ENCODE measurements at regions not wholly inside any gene's neighbourhood (a gene's known extent, or its start where the extent isn't known, plus 50 kb on each side); places are given as distances from the start of the nearest gene placed in this dataset.

DNA sequence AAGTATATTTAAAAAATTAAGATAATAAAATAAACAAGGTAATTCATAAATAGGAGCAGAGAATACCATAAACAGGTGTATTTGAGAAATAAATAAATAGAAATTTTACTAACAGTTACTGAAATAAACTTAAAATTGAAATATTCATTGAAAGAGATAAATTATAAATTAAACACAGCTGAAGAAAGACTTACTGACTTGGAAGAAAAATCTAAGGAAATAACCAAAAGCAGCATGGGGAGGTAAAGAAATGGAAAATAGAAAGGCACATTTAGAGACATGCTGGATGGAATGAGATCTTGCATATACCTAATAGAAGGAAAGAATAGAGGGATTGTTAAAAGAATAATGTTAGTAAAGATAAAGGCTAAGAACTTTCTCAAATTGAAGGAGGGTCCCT, 96.3 kb downstream of the SOX11 start:
- H3K4me3 ChIP-seq: no peak overlapping the region
- H3K27ac ChIP-seq: no peak overlapping the region
- no peak overlapping the region for H2AFZ ChIP-seq
- H3K9me3 ChIP-seq (ENCODE audit: low read depth): no peaks in the 10 kb centered on the region
- H3K79me2 ChIP-seq: no peaks in the 10 kb centered on the region
- no peak overlapping the region for H3K4me2 ChIP-seq
- no peak for DNase-seq (ENCODE audit: low spot score)
- H3K27me3 ChIP-seq: no peaks in the 10 kb centered on the region
- H3K4me1 ChIP-seq (ENCODE audit: insufficient read depth): no peaks in the 10 kb centered on the region
- H3K9me2 ChIP-seq (replicated peaks; ENCODE audit: insufficient read depth): no peaks in the 10 kb centered on the region
- H3K36me3 ChIP-seq (replicated peaks; ENCODE audit: insufficient read depth, low read depth): no peaks in the 10 kb centered on the region
- H4K20me1 ChIP-seq (ENCODE audit: insufficient read depth, poor library complexity, severe bottlenecking): no peaks in the 10 kb centered on the region
- TF ChIP-seq, protein P1, sequence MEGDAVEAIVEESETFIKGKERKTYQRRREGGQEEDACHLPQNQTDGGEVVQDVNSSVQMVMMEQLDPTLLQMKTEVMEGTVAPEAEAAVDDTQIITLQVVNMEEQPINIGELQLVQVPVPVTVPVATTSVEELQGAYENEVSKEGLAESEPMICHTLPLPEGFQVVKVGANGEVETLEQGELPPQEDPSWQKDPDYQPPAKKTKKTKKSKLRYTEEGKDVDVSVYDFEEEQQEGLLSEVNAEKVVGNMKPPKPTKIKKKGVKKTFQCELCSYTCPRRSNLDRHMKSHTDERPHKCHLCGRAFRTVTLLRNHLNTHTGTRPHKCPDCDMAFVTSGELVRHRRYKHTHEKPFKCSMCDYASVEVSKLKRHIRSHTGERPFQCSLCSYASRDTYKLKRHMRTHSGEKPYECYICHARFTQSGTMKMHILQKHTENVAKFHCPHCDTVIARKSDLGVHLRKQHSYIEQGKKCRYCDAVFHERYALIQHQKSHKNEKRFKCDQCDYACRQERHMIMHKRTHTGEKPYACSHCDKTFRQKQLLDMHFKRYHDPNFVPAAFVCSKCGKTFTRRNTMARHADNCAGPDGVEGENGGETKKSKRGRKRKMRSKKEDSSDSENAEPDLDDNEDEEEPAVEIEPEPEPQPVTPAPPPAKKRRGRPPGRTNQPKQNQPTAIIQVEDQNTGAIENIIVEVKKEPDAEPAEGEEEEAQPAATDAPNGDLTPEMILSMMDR (IDR thresholded peaks at IDR 0.05; ENCODE audit: poor library complexity): no peak
- TF ChIP-seq EZH2 (IDR thresholded peaks at IDR 0.05; ENCODE audit: borderline replicate concordance) (no peak), EZH2phosphoT487 (IDR thresholded peaks at IDR 0.05; ENCODE audit: low read depth, severe bottlenecking, unreplicated experiment) (no peak)

DNA sequence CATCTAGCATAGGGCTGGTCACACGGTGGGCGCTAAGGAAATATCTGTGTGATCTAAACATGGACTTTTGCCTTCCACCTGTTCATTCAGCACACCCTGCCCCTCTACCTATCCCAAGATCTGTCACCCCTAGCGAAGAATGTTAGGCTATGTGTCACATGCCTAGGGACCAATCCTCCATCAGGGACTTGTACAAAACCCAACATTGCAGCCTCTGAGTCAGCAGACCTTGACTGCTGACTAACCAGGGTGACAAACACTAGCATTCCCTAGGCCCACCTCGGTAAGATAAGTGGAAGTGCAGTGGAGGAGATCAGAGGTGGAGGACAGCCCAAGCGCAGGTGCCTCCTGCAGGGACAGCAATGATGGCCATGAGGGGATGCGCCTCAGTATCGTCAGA, 99.2 kb downstream of the SOX11 start:
- Histone ChIP-seq H3K27ac (no peak overlapping the region), H2AFZ (no peak overlapping the region), H4K20me1 (ENCODE audit: insufficient read depth, poor library complexity, severe bottlenecking) (no peaks in the 10 kb centered on the region), H3K4me2 (no peak overlapping the region), H3K4me3 (no peak overlapping the region), H3K9me2 (replicated peaks; ENCODE audit: insufficient read depth) (no peaks in the 10 kb centered on the region), H3K79me2 (no peaks in the 10 kb centered on the region), H3K4me1 (ENCODE audit: insufficient read depth) (no peaks in the 10 kb centered on the region), H3K36me3 (replicated peaks; ENCODE audit: insufficient read depth, low read depth) (no peaks in the 10 kb centered on the region), H3K9me3 (ENCODE audit: low read depth) (no peaks in the 10 kb centered on the region), H3K27me3 (no peaks in the 10 kb centered on the region)
- TF ChIP-seq EZH2phosphoT487 (IDR thresholded peaks at IDR 0.05; ENCODE audit: low read depth, severe bottlenecking, unreplicated experiment) (no peak), EZH2 (IDR thresholded peaks at IDR 0.05; ENCODE audit: borderline replicate concordance) (no peak)
- TF ChIP-seq, protein P1 (IDR thresholded peaks at IDR 0.05; ENCODE audit: poor library complexity): no peak
- no peak for DNase-seq (ENCODE audit: low spot score)
- 91% methylated on average over 7 of the region's 7 CpGs for WGBS (ENCODE audit: low lambda C conversion rate, missing lambda C conversion rate)

- H2AFZ ChIP-seq: no peak overlapping the region
- H3K9me3 ChIP-seq (ENCODE audit: low read depth): no peaks in the 10 kb centered on the region
- TF ChIP-seq EZH2 (IDR thresholded peaks at IDR 0.05; ENCODE audit: borderline replicate concordance) (no peak), EZH2phosphoT487 (IDR thresholded peaks at IDR 0.05; ENCODE audit: low read depth, severe bottlenecking, unreplicated experiment) (no peak)
- TF ChIP-seq, protein P1 (IDR thresholded peaks at IDR 0.05; ENCODE audit: poor library complexity): no peak
- WGBS (ENCODE audit: low lambda C conversion rate, missing lambda C conversion rate): 78% methylated on average over 6 of the region's 6 CpGs
- H3K27me3 ChIP-seq: no peaks in the 10 kb centered on the region
- DNase-seq (ENCODE audit: low spot score): no peak
- H3K27ac ChIP-seq: no peak overlapping the region
- no peak overlapping the region for H3K4me2 ChIP-seq
- H3K79me2 ChIP-seq: no peaks in the 10 kb centered on the region
- no peaks in the 10 kb centered on the region for H3K36me3 ChIP-seq (replicated peaks; ENCODE audit: insufficient read depth, low read depth)
- no peaks in the 10 kb centered on the region for H3K4me1 ChIP-seq (ENCODE audit: insufficient read depth)
- no peaks in the 10 kb centered on the region for H3K9me2 ChIP-seq (replicated peaks; ENCODE audit: insufficient read depth)
- no peak overlapping the region for H3K4me3 ChIP-seq
- no peaks in the 10 kb centered on the region for H4K20me1 ChIP-seq (ENCODE audit: insufficient read depth, poor library complexity, severe bottlenecking)
Measured at GRCh38 chr2:5794012-5794411, 101.8 kb downstream of the SOX11 start.

- no peak overlapping the region for H3K27ac ChIP-seq
- H3K4me1 ChIP-seq (ENCODE audit: insufficient read depth): no peaks in the 10 kb centered on the region
- TF ChIP-seq, protein P1 (IDR thresholded peaks at IDR 0.05; ENCODE audit: poor library complexity): no peak
- TF ChIP-seq EZH2phosphoT487 (IDR thresholded peaks at IDR 0.05; ENCODE audit: low read depth, severe bottlenecking, unreplicated experiment) (no peak), EZH2 (IDR thresholded peaks at IDR 0.05; ENCODE audit: borderline replicate concordance) (no peak)
- no peak overlapping the region for H3K4me2 ChIP-seq
- H3K79me2 ChIP-seq: no peaks in the 10 kb centered on the region
- no peaks in the 10 kb centered on the region for H3K9me3 ChIP-seq (ENCODE audit: low read depth)
- H3K9me2 ChIP-seq (replicated peaks; ENCODE audit: insufficient read depth): no peaks in the 10 kb centered on the region
- no peaks in the 10 kb centered on the region for H3K36me3 ChIP-seq (replicated peaks; ENCODE audit: insufficient read depth, low read depth)
- H4K20me1 ChIP-seq (ENCODE audit: insufficient read depth, poor library complexity, severe bottlenecking): no peaks in the 10 kb centered on the region
- H3K27me3 ChIP-seq: no peaks in the 10 kb centered on the region
- no peak for DNase-seq (ENCODE audit: low spot score)
- no peak overlapping the region for H3K4me3 ChIP-seq
- H2AFZ ChIP-seq: no peak overlapping the region
- WGBS (ENCODE audit: low lambda C conversion rate, missing lambda C conversion rate): 90% methylated on average over 4 of the region's 4 CpGs
Measured at GRCh38 chr2:5798084-5798483, 105.9 kb downstream of the SOX11 start.

Data from hepatocyte (in vitro differentiated cells).